ENCODE measurements at regions not wholly inside any gene's neighbourhood (a gene's known extent, or its start where the extent isn't known, plus 50 kb on each side); places are given as distances from the start of the nearest gene placed in this dataset.
"Not testable (repeated sequence)": the region's sequence is repeated elsewhere in the genome, so short reads cannot be mapped to it uniquely, and the experiment has no call there.

DNA sequence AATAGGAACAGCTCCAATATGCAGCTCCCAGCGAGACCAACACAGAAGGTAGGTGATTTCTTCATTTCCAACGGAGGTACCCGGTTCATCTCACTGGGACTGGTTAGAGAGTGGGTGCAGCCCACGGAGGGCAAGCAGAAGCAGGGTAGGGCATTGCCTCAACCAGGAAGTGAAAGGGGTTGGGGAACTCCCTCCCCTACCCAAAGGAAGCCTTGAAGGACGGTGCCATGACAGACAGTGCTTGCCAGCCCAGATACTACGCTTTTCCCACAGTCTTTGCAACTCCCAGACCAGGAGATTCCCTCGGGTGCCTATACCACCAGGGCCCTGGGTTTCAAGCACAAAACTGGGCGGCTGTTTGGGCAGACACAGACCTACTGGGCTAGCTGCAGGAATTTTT lies 576.9 kb upstream of the NECTIN3 start:
- DNase-seq, result no peak

DNA sequence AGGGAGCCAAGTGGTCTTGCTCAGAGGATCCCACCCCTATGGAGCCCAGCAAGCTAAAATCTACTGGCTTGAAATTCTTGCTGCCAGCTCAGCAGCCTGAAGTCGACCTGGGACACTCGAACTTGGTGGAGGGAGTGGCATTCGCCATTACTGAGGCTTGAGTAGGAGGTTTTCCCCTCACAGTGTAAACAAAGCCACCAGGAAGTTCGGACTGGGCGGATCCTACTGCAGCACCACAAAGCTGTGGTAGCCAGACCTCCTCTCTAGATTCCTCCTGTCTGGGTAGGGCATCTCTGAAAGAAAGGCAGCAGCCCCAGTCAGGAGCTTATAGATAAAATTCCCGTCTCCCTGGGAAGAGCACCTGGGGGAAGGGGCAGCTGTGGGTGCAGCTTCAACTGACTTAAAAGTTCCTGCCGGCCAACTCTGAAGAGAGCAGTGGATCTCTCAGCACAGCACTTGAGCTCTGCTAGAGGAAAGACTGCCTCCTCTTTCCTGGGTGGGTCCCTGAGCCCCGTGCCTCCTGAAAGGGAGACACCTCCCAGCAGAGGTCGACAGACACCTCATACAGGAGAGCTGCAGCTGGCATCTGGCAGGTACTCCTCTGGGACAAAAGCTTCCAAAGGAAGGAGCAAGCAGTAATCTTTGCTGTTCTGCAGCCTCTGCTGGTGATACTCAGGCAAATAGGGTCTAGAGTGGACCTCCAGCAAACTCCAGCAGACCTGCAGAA lies 576.3 kb upstream of the NECTIN3 start:
- DNase-seq, result no peak

DNA sequence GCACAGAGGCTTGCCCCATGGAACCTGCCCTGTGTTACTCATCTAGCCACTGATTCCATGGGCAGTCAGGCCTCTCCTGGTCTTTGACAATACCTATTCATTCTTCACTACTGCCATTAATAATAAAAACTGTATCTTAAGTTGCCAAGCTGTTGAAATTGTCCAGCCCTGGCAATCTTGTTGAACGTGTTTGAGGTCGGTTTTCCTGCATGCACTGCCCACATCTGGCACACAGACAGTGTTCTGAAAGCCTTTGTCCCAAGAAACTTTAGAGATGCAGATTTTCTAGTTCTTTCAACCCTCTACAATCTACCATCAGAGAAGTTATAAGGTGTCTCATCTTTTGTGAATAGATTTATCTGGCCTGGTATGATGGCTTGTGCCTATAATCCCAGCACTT lies 567.2 kb upstream of the NECTIN3 start:
- no peak for DNase-seq

DNA sequence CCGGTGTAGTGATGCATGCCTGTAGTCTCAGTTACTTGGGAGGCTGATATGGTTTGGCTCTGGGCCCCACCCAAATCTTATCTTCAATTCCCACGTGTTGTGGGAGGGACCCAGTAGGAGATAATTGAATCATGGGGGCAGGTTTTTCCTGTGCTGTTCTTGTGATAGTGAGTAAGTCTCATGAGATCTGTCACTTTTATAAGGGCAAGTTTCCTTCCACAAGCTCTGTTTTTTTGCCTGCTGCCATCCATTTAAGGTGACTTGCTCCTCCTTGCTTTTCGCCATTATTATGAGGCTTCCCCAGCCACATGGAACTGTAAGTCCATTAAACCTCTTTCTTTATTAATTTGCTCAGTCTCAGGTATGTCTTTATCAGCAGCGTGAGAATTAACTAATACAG lies 566.7 kb upstream of the NECTIN3 start:
- no peak for DNase-seq

DNA sequence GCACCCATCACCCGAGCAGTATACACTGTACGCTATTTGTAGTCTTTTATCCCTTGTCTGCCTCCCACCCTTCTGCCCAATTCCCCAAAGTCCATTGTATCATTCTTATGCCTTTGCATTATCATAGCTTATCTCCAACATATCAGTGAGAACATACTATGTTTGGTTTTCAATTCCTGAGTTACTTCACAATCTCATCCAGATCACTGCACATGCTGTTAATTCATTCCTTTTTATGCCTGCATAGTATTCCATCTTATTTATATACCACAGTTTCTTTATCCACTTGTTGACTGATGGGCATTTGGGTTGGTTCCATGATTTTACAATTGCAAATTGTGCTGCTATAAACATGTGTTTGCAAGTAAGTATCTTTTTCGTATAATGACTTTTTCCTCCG lies 564.7 kb upstream of the NECTIN3 start:
- no peak for DNase-seq

DNA sequence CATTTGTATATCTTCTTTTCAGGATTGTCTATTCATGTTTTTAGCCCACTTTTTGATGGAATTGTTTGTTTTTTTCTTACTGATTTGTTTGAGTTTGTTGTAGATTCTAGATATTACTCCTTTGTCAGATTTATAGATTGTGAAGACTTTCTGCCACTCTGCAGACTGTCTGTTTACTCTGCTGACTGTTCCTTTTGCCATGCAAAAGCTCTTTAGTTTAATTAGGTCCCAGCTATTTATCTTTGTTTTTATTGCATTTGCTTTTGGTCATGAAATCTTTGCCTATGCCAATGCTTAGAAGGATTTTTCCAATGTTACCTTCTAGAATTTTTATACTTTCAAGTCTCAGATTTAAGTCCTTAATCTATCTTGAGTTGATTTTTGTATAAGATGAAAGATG lies 564.0 kb upstream of the NECTIN3 start:
- DNase-seq, result not testable (repeated sequence)

DNA sequence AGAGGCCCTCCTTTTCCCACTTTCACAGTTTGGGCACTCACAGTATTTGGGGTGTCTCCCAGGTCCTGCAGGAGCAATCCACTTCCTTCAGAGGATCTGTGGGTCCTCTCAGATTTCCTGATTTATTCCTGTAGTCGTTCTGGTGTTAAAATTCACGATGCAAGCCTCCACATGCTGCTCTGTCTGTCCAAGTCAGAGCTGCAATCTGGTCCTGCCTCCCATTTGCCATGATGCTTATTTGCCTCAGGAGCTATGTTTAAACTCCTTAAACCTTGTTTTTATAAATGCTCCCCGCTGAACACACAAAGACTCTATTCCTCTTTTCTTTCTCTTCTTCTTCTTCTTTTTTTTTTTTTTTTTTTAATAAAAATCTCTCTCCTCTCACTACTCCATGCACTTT lies 558.7 kb upstream of the NECTIN3 start:
- no peak for DNase-seq

DNA sequence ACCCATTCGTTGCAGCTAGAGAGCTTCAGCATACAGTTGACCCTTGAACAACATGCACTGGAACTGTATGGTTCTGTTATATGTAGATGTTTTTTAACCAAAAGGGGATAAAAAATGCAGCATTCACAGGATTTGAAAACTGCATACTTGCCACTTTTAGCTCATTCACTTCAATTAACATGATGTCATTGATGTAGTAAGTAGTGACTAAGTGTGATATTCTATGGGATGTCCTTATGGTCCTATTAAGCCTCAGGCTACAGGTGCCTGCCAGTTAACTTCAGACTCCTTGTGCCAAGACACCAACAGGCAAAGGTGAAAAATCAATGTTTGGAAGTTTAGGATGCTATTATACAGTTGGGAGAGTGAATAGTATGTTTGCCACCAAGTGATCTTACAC lies 553.6 kb upstream of the NECTIN3 start:
- DNase-seq, result no peak

DNA sequence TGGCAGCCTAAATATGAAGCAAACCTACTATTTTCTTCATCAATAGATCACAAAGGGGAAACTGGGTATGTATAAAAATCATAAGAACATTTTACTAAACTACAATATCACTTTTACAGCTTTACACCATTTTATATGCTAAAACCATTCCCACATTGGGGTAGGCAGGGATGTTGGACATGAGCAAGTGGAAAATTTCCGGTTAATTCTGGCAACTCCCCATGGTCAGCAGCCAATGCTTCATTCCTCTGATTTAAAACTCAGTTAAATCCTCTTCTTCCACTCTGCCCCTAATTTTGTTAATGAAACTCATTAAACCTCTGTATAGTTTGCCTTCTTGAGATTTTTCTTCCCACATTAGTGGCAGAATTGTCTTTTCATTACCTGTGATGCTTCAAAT lies 552.5 kb upstream of the NECTIN3 start:
- no peak for DNase-seq

DNA sequence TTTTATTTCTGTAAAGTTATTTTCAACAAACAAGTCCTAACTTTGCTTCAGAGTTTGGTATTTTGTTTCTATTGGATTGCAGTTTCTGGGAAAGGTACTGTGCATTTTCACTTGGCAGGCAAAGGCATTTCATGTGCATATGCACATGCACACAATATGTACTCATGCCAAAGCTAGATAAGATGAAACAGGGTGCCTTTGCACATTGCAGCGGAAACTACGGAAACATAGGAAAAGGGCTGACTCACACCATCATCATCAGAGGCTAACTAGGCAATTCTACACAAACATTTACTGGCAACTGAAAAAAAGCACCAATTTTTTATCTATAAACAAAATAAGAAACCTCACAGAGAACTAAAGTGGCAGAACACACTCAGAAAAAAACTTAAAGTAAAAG lies 550.6 kb upstream of the NECTIN3 start:
- no peak for DNase-seq

DNA sequence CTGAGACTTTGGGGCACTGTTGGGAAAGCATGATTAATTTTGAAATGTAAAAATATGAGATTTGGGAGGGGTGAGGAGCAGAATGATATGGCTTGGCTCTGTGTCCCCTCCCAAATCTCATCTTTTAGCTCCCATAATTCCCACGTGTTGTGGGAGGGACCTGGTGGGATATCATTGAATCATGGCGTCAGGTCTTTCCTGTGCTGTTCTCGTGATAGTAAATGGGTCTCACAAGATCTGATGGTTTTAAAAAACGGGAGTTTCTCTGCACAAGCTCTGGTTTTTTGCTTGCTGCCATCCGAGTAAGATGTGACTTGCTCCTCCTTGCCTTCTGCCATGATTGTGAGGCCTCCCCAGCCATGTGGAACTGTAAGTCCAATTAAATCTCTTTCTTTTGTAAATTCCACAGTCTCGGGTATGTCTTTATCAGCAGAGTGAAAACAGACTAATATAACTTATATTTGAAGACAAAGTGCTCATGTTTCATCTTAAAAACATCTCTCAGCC lies 546.0 kb upstream of the NECTIN3 start:
- not testable (repeated sequence) for DNase-seq

DNA sequence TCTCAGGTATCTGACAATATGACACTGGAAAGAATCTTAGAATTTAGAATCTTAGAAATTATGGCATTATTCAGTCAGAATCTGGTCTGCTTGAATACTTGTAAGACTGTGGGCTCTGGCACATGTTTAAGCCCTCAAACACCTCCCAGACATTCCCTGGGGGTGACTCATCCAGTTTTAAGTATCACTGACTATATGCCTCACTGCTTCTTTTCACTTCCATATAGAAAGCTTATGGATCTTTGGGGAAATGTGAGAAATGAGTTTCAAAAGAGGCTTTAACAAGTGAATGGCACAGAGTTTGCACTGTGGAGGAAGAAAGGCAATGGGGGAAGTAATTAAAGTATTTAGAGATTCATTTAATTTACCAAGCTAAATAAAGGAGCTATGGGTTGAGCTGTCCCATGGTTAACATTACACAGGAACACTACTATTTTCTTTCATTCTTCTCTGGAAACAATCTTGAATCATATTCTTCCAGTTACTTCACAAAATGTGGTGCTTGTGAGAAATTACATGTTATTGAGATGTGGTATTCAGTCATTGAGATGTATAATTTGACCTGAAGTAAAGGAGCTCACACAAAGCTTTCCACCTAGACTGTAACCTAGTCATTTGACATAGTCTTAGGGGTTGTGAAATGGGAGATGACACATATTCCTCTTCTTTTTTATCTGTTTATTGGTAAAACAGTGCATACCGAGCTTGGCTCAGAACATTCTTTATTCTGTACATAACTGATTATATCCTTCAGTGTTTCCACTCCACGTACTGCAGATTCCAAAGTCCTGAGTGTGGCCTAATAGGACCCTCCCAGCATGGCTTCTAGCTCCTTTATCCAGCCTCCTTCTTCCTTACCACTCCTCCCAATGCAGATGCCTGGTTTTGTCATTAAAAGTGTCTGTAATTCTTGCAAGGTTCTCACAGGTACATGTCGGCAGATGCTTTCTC lies 544.6 kb upstream of the NECTIN3 start:
- no peak for DNase-seq

DNA sequence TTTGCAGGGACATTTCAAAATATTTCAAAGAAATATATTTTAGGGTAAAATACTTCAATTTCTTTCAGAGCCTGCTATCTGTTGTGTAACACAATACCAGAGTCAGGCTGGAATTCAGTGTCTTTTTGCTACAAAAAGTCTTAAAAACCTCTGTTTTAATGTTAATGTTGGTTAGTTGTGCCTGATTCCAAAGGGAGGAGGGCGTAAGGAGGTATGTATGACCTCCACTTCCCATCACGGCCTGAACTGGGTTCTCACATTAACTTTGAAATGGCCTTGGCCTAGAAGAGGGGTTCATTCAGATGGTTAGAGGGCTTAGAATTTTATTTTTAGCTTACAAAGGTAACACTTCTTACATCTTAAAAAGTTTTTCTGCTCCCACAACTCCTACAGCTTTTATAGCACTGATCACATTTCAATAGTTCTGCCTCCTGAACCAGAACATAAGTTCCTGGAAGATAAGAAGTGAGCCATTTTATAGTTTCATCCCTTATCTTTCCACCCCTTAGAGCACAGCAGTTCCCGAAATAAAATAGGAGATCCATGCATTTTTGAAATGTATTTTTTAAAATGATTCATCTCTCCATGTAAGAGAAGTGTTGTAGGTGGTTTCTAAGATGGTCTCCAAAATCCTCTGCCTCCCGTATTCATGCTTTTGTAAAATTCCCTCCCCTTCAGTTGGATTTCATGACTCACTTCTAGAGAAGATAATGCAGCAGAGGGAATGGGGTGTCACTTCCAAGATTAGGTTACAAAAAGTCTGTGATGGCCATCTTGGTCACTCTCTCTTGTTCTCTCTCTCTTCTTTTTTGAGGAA lies 543.1 kb upstream of the NECTIN3 start:
- no peak for DNase-seq

DNA sequence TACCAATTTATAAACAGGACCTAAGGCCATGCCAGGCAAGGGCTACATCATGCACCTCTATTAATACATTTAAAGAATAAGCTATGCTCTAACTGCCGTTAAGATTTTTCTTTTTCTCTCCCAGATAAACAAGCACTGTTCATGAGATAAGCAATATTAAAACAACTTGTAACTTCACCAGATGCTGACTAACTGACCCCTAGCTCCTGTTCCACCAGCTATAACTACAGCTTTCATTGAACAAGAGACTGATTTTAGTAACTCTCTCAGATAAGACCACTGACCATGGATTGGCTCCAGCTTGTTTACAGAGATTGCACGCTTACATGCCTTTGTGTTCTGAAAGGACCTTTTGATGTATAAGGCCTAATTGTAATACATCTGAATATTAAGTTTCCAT lies 540.7 kb upstream of the NECTIN3 start:
- no peak for DNase-seq

DNA sequence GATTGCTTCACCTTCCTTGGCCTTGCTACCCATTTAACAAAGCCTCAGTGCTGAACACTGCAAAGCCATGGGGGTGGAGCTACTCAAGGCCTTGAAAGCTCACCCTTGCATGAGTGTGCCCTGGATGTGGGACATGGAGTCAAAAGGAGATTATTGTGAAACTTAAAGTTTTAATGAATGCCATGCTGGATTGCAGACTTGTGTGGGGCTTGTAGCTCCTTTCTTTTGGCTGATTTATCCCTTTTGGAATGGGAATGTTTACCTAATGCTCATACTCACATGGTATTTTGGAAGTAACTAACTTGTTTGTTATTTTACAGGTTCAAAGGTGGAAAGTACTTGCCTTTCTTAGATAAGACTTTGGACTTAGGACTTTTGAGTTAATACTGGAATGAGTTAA lies 538.5 kb upstream of the NECTIN3 start:
- DNase-seq, result no peak

DNA sequence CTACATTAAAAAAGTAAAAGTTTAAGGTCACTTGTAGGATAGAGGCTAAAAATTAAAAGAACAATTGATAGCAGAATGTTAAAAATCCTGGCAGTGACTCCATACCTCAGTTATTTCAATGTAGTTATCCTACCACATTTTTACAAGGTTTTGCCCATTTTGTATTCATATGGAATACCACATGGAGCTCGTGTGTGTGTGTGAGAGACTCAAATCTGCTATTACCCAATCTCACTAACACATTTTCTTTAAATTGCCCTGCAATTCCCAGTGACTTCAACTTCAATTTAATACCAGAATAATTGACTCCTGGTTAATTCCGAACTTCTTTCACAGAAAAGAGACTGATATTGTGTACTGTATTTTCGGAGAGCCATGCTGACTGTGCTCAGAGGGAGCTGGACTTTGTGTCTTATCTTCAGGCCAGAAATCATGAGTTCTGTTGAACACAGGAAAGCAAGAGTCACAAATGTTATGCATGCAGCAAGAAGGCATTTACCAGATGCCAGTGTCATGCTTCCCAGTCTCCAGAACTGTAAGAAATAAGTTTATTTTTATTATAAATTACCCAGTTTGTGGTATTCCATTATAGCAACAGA lies 529.0 kb upstream of the NECTIN3 start:
- no peak for DNase-seq

DNA sequence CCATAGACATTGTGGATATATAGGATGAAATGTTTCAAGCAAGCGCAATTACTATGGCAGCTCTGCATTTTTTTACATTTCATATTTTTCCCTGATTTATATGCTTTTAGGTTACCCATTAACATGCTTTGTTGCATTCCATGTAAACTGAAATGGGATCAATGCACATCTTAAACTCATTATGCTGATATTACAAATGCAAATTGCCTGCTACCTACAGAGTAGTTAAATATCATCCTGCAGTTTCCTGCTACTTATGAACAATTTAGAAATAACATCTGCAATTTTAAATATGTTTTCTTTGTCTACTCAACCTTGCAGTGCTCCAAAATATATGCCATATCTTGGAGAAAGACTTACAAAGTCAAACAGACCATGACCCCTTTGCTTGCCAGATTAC lies 526.9 kb upstream of the NECTIN3 start:
- DNase-seq, result no peak

DNA sequence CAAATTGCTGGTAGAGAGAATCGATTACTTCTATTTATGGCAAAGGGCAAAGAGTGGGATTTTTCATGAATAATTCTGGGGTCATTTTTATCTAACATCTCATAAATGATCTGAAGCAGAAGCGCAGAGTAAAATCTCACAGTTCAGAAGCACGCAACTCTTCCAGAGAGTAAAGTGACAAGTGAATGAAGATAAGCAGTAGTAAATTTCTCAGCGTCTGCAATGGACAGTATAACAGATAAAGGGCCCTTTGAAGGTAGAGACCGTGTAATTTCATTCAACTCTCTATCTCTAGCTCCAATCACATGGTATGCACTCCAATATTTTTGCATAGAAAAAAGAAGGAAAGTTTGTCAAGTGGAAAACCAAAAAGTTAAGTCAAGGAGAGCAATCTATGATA lies 521.1 kb upstream of the NECTIN3 start:
- no peak for DNase-seq

DNA sequence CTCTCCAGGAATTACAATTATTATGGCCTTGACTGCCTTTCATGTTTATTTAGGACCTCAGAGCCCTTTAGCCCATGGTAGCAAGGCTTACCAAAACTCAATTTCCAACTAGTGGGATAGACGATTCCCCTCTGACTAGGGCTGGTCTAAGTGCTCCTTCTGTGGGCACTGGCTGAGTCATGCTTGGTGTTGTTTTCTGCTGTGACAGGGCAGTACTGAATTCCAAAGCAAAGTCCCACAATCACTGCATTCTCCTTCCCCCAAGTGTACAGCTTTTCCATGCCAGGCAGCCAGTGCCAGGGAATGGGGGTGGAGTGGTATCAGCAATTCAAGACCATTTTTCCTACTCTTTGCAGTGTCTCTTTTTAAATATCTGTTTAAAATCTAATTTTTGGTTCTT lies 509.0 kb upstream of the NECTIN3 start:
- no peak for DNase-seq

DNA sequence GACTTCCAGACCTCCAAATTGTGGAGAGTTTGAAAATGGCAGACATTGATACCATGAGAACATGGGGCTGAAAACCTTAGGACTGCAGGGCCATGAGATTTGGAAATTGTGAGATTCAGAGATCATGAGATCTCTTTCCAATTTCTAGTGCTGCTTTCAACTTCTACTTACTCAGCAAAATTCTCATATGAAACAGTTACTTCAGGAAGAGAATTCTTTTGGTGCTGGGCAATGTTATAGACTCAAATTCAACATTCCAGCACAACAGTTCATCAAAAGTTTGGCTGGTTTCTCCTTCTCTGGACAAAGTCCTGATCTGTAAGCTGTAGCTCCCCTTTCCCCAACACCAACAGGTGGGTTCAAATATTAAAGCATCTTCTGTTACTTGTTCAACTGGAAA lies 506.9 kb upstream of the NECTIN3 start:
- no peak for DNase-seq

DNA sequence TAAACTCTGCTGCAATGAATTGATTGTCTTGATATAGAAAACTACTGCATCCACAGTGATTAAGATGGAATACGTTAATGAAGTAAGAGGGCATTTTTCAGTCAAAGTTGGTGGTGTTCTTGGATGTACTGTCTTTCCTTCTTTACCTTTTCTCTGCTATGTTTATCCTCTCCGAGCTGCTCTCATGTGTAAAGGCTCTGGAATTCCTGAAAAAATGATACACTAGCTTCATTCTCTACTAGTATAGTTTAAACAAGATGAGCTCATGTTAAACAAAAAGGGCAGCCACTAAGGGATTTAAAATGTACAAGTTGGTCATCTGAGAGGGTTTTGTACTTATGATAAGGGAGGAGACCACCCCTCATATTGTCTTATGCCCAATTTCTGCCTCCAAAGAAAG lies 504.6 kb upstream of the NECTIN3 start:
- no peak for DNase-seq

DNA sequence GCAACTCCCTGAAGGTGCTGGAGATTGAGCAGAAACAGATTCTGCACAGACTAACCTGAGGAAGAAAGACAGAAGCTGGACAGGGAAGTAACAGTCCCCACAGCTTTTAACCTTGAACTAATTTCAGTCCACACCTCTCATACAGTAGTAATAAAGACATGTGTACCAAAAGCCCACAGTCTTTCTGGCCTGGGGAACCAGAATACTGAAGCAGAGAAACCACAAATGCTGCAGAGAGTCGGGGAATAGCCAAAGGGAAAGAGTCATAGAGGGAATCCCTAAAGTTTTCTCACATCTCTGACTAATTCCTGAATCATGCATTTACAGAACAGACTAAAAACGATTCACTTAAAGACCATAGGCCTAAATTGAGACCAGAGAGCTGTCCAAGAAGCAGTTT lies 503.4 kb upstream of the NECTIN3 start:
- no peak for DNase-seq

DNA sequence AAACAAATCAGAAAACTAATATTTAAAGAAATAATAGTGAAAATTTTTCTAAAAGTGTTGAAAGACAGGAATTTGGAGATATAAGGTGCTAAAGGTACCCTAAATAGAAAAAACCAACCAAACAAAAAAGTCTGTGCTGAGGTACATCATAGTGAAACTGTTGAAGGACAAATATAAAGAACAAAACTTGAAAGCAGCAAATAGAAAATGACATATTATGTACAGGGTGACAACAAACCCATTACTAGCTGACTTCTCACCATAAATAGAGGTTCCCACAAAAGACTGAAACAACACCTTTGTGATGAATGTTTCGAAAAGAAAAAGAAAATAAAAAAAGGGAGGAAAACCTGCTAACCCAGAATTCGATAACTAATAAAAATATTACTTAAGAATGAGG lies 502.5 kb upstream of the NECTIN3 start:
- DNase-seq, result no peak

Measured in NCI-H82 (cell line).